NB4 (cell line): ENCODE measurements at regions not wholly inside any gene's neighbourhood (a gene's known extent, or its start where the extent isn't known, plus 50 kb on each side); places are given as distances from the start of the nearest gene placed in this dataset.

Experiments used
- MAX ChIP-seq: IDR thresholded peaks from 2 replicates; pipeline ENCODE4 v1.6.1; 2011; ENCODE audit warnings: low read depth, low read length
- MYC ChIP-seq: IDR thresholded peaks from 2 replicates; pipeline ENCODE4 v1.6.1; 2011; ENCODE audit warnings: low read depth, low read length
- POLR2A ChIP-seq: IDR thresholded peaks from 2 replicates; pipeline ENCODE4 v1.6.1; 2011; ENCODE audit warnings: mild to moderate bottlenecking; ENCODE audit not compliant: insufficient read length; ENCODE audit errors: extremely low read depth
- TF ChIP-seq, protein P1 (sequence below): IDR thresholded peaks from one replicate; pipeline ENCODE4 v1.5.1; 2012; ENCODE audit warnings: low read depth, low read length

- TF ChIP-seq, protein P1, sequence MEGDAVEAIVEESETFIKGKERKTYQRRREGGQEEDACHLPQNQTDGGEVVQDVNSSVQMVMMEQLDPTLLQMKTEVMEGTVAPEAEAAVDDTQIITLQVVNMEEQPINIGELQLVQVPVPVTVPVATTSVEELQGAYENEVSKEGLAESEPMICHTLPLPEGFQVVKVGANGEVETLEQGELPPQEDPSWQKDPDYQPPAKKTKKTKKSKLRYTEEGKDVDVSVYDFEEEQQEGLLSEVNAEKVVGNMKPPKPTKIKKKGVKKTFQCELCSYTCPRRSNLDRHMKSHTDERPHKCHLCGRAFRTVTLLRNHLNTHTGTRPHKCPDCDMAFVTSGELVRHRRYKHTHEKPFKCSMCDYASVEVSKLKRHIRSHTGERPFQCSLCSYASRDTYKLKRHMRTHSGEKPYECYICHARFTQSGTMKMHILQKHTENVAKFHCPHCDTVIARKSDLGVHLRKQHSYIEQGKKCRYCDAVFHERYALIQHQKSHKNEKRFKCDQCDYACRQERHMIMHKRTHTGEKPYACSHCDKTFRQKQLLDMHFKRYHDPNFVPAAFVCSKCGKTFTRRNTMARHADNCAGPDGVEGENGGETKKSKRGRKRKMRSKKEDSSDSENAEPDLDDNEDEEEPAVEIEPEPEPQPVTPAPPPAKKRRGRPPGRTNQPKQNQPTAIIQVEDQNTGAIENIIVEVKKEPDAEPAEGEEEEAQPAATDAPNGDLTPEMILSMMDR = no peak
- TF ChIP-seq POLR2A (no peak), MAX (no peak), MYC (no peak)
Measured at GRCh38 chr2:176552501-176553135, 283.4 kb downstream of the MTX2 start.
